Activated CD8-positive, alpha-beta memory T cell treated with anti-CD3 and anti-CD28 coated beads for 48 hours (primary cell): ENCODE measurements at regions not wholly inside any gene's neighbourhood (a gene's known extent, or its start where the extent isn't known, plus 50 kb on each side); places are given as distances from the start of the nearest gene placed in this dataset.

Experiments used
- DNase-seq, 3 experiments: peaks; one replicate each; pipeline ENCODE4 v3.0.0-alpha.2; 2020; ENCODE audit warnings: low read depth in 2 of 3, low spot score in 2 of 3

GRCh38 chr20:40769677-40770285 lies 80.7 kb upstream of the MAFB start:
- no peak for DNase-seq

GRCh38 chr20:40770564-40771307 lies 81.7 kb upstream of the MAFB start:
- no peak for DNase-seq

GRCh38 chr20:40771308-40771610 lies 82.2 kb upstream of the MAFB start:
- DNase-seq = no peak

- DNase-seq = no peak
Observed at GRCh38 chr20:40771848-40772511, 82.9 kb upstream of the MAFB start.

- DNase-seq = no peak
Observed at GRCh38 chr20:40773376-40773775, 84.3 kb upstream of the MAFB start.

GRCh38 chr20:40774252-40774651 lies 85.2 kb upstream of the MAFB start:
- no peak for DNase-seq

- DNase-seq = no peak
Observed at GRCh38 chr20:40775561-40776146, 86.6 kb upstream of the MAFB start.

GRCh38 chr20:40776466-40777457 lies 87.7 kb upstream of the MAFB start:
- no peak for DNase-seq

GRCh38 chr20:40777653-40778052 lies 88.6 kb upstream of the MAFB start:
- no peak for DNase-seq

GRCh38 chr20:40778894-40779496 lies 90.0 kb upstream of the MAFB start:
- DNase-seq = no peak

- DNase-seq = no peak
Observed at GRCh38 chr20:40781327-40782042, 92.4 kb upstream of the MAFB start.

GRCh38 chr20:40782043-40782368 lies 93.0 kb upstream of the MAFB start:
- DNase-seq = no peak

- no peak for DNase-seq
Observed at GRCh38 chr20:40785346-40785745, 96.3 kb upstream of the MAFB start.

- no peak for DNase-seq
Observed at GRCh38 chr20:40786336-40786735, 97.3 kb upstream of the MAFB start.

GRCh38 chr20:40787941-40788340 lies 98.9 kb upstream of the MAFB start:
- DNase-seq = no peak

- no peak for DNase-seq
Observed at GRCh38 chr20:40797425-40797824, 108.4 kb upstream of the MAFB start.

GRCh38 chr20:40798066-40798465 lies 109.0 kb upstream of the MAFB start:
- DNase-seq = no peak

GRCh38 chr20:40802886-40803285 lies 113.8 kb upstream of the MAFB start:
- DNase-seq = no peak

- no peak for DNase-seq
Observed at GRCh38 chr20:40803381-40803780, 114.3 kb upstream of the MAFB start.

GRCh38 chr20:40805592-40805991 lies 116.6 kb upstream of the MAFB start:
- no peak for DNase-seq
